ENCODE measurements at regions not wholly inside any gene's neighbourhood (a gene's known extent, or its start where the extent isn't known, plus 50 kb on each side); places are given as distances from the start of the nearest gene placed in this dataset.

- TF ChIP-seq GATA3 (IDR thresholded peaks at IDR 0.05; ENCODE audit: low read depth, low read length) (no peak), GATA2 (IDR thresholded peaks at IDR 0.05; ENCODE audit: low read depth, low read length) (no peak)
These were observed 207.1 kb downstream of the FIGN start for GRCh38 chr2:163528640-163529217.

Data from SH-SY5Y (cell line).